HG02981 (cell line): ENCODE measurements at regions not wholly inside any gene's neighbourhood (a gene's known extent, or its start where the extent isn't known, plus 50 kb on each side); places are given as distances from the start of the nearest gene placed in this dataset.

Source experiments
- ATAC-seq: cut with Tn5 transposase; IDR thresholded peaks from one replicate; pipeline ENCODE4 v1.9.1; 2021; ENCODE audit warnings: mild to moderate bottlenecking, moderate library complexity; ENCODE audit not compliant: unreplicated experiment

DNA sequence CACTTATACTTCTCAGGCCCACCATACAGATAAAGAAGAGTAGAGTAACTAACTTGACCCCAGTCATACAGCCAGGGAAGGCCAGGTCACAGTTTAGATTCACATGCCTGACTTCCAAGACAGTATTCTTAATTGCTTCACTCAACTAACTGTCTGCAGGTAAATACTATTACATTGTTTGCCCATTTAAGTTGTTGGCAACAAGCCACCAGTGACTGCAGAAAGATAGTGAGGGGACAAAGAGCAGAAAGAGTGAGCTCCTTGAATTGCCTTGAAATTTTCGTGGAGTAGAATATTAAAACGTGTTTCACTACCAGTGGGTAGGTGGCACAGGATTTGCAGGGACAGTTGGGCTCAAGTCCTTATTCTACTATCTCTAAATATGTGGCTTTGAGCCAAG is 146.3 kb upstream of the RMST start:
- no peak for ATAC-seq

DNA sequence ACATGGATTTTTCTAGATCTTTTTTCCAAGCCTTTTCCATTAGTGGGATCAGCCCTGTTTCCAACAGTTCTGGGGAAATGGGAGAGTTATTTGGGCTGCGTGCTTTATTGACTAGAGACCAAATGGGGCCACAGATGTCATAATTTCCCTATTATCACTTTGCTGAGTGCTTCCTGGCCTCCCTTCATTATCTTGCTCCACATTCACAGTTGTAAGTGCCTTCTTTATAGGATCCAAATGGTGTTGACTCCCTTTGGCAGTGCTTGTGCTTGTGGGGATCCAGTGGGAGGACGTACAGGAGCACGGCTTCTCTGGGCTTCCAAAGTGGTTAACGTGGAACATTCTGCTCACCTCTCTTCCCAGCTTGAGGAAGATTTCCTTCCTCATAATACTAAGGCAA is 141.0 kb upstream of the RMST start:
- no peak for ATAC-seq

- ATAC-seq = no peak
These were observed 140.2 kb upstream of the RMST start for GRCh38 chr12:97322388-97322787.

DNA sequence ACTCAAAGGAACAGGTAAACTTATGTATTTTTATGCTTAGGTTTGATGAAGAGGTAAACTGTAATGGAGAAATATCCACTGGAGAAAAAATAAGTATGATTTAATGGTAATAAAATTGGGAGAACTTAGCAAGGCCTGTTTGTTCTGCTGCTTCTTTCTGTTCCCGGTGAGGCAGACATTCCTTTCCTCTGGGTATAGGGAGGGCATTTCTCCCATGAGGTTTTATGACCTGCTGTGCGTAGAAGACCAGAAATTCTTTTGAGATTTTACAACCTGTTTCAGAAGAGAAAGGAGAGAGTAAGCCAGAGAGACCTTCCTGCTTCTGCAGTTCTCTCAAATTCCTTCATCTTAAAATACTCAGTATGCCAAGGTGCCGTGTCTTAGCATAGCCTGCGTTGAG is 139.4 kb upstream of the RMST start:
- no peak for ATAC-seq

GRCh38 chr12:97324471-97324870 is 138.1 kb upstream of the RMST start:
- no peak for ATAC-seq

DNA sequence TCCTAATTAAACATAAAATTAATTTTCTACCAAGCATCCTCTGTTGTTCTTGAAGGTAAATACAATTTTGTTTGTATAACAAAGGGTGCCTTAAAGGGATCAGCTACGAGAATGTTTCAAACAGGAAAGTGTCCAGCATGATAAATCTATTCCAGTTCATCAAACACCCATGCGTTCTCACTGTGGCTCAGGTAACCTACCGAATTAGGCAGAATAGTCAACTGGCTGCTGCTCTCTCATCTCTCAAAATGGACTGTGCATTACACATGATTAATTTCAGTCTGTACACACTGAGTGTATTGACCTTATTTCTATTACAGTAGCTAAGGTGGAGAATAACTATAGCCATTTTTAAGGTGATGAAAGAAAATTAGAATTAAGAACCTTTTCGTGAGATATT is 127.5 kb upstream of the RMST start:
- ATAC-seq = no peak

- ATAC-seq = no peak
These were observed 125.5 kb upstream of the RMST start for GRCh38 chr12:97336900-97337751.

DNA sequence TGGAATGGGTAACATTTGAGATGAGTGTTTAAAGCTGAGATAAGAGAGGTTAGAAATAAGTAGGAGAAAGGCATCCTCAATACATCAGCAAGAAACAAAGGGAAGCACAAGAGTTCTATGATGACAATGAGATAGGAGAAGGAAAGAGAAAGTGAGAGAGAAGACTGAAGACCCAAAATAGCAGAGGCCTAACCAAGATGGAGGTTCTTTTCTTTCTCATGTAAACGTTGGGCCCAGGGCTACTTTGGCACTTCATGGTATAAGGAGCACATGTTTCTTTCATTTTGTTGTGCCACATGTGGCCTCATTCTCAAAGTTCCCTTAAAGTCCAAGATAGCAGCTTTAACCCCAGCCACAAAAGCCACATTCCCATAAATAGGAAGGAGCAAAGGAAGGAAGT is 120.5 kb upstream of the RMST start:
- no peak for ATAC-seq

- no peak for ATAC-seq
These were observed 114.6 kb upstream of the RMST start for GRCh38 chr12:97347956-97348355.

DNA sequence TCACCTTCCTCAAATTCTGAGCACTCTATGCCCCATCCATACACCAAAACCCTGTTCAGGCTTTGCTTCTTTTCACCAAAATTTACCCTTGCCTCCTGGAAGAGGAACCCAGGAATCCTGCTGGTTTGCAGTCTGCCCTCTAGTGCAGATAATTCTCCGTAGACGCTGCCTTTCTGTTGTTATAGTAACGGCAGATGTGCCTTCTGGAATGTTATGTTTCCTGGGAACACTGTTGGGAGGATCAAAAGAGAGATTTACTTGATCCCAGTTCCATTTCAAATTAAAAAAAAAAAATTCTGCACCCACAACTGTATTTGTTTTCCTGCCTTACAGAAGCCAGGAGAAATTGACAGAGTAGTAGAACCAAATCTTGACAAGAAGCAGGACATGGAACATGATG is 104.2 kb upstream of the RMST start:
- ATAC-seq = no peak

DNA sequence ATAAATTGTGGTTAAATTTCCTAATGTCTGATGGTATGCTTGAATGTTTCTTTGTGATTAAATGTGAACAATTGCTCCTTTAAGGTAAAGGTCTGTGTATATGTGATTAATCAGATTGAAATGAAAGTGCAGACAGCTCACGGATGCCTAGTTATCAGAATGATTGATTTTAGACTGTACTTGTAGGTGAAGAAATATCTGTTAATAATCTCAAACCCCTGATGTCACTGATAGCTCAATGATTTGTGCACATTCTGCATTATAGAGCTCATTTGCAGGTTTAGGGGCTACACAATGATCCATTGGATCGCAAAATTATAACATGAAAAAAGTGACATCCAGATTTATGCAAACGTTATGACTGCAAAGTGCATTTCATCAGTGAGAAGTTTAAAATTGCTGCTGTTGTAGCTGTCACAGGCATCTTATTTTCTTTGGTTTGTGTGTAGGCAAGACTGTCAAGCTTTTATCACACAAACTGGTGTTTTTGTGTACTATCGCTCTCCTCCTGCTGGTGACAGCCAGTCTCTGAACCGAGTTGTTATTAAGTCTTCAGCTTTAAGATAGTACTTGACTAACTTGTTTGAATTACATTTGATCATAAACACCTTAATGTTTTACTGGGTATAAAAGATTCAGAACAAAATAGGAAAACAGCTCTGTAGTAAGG is 103.4 kb upstream of the RMST start:
- ATAC-seq = no peak

GRCh38 chr12:97363693-97364092 is 98.9 kb upstream of the RMST start:
- ATAC-seq = no peak

GRCh38 chr12:97368462-97369163 is 94.0 kb upstream of the RMST start:
- no peak for ATAC-seq

GRCh38 chr12:97375310-97375709 is 87.3 kb upstream of the RMST start:
- no peak for ATAC-seq

DNA sequence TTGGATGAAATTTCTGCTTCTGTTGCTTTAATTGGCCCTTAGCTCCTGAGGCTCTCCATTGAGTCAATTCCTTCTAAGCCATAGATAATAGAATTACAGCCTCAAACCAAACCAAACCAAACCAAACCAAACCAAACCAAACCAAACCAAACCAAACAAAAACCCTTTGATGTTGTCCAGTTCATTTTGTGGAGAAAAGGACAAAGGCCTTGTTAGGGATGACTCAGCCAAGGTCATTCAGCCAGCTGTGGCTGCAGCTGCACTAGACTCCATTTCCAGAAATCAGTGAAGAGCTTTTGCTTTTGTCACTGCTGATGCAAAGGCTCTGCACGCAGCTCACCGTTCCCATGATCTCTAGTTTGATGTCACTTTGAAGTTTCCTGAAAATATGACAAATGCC is 82.2 kb upstream of the RMST start:
- no peak for ATAC-seq

GRCh38 chr12:97385121-97385520 is 77.5 kb upstream of the RMST start:
- no peak for ATAC-seq

GRCh38 chr12:97386133-97386581 is 76.4 kb upstream of the RMST start:
- ATAC-seq = no peak

DNA sequence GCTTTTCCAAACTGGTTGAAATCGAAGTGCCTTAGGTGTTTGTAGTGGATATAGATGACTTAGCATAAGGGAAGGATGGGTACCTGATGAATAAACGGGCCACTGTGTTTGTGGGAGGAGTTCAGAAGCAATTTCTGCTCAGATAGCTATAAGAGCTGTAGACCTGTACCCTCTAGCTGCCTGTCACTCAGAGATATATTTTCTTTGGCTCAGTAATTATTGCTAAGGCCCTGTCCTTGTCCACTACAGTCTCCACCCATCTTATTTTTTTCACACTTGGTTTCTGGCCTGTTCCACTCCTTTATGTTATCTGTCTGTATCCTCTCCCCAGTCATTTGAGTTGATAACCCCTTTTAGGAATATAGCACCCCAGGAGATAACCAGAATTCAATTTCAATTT is 74.8 kb upstream of the RMST start:
- ATAC-seq = no peak

DNA sequence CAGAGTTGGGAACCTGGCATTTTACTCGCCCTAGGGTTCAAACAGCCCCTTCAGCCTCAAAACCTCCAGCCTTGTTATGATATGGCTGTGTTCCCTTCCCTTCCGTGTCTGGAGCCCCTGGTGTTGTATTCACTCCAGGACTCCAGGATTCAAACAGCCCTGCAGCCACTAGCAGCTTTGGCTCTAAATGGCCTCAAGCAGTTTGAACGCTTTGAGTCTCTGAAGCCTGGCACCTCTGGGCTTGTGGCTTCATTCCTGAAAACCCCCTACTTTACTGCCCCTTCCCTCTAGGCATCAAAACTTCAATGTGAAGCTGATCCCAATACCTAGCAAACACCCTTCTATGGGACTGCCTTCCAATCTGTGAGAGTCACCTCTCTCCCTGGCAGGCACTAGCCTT is 67.9 kb upstream of the RMST start:
- no peak for ATAC-seq

GRCh38 chr12:97397008-97397407 is 65.6 kb upstream of the RMST start:
- ATAC-seq = no peak

DNA sequence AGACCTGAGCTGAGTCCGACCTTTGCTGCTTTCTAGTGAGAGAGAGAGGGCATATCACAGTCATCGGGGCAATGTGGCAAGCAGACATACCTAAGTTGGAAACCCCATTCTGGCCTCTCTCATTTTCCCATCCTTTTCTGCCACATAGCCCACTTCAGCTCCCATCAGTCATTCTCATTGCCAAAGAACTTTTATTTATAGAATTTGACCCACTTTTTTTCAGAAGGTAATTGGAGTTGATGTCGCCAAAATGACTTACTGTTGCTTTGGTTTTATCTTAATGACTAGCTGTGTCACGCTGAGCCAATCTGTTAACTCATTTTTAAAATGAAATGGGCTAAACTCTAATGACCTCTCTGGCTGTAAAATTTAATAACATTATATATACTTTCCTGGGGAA is 63.9 kb upstream of the RMST start:
- ATAC-seq = no peak

DNA sequence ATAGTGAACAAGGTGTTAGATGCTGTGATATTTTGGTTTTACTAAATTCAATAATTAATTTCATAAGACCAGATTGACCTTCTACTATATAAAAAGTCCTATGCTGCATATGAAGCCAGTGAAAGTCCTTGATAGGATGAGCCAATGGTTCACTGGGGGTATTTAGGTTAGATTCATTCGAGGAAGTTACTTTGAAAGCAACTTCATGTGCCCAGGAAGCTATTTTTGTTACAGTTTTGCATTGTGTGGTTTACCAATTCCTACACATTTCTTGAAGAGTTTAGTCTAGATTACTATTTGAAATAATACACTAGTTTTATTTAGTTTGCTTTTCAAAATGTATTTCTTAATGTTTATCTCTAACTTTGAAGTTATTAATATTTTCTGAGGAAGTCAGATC is 58.5 kb upstream of the RMST start:
- ATAC-seq = peak; percentile 43
